ENCODE measurements at regions not wholly inside any gene's neighbourhood (a gene's known extent, or its start where the extent isn't known, plus 50 kb on each side); places are given as distances from the start of the nearest gene placed in this dataset.
"Not testable (repeated sequence)": the region's sequence is repeated elsewhere in the genome, so short reads cannot be mapped to it uniquely, and the experiment has no call there.

- no peak overlapping the region for H3K27ac ChIP-seq (ENCODE audit: low read length)
- BruUV-seq (replicated peaks) = no TSS peak
- DNase-seq (ENCODE audit: low read depth, low spot score) = no peak
- no peak overlapping the region for H3K4me3 ChIP-seq (ENCODE audit: low read depth in 2 of 2, low read length in 2 of 2)
- TF ChIP-seq SIN3A (IDR thresholded peaks at IDR 0.05; ENCODE audit: borderline replicate concordance, insufficient read depth, low read depth, low read length) (no peak), CTCF (IDR thresholded peaks at IDR 0.05) (no peak), REST (IDR thresholded peaks at IDR 0.05; ENCODE audit: insufficient read depth in 1 of 2, low read depth in 2 of 2, low read length in 1 of 2) (no peak)
- H3K36me3 ChIP-seq (ENCODE audit: control insufficient read depth, insufficient read depth, low read length) = no peaks in the 10 kb centered on the region
- ATAC-seq = no peak
- no peaks in the 10 kb centered on the region for H3K27me3 ChIP-seq (ENCODE audit: control insufficient read depth, insufficient read depth, low read length)
- no peaks in the 10 kb centered on the region for H3K4me1 ChIP-seq (ENCODE audit: control insufficient read depth, insufficient read depth, low read length)
- POLR2A ChIA-PET = no interaction called here
- CTCF ChIA-PET = no interaction called here
- in situ Hi-C loops (cut with HindIII; ENCODE audit: low pct_unique_long_range_greater_than_20kb, low sequenced_read_pairs) (no loop called here), intact Hi-C loops (cut with micrococcal nuclease; ENCODE audit: unreplicated experiment) (no loop called here)
- H3K9me3 ChIP-seq (ENCODE audit: control insufficient read depth, insufficient read depth, low read depth, low read length) = no peaks in the 10 kb centered on the region
Measured at GRCh38 chr13:23119131-23119530, 61.6 kb upstream of the SGCG start.

- H3K4me1 ChIP-seq (ENCODE audit: control insufficient read depth, insufficient read depth, low read length); H3K27ac ChIP-seq (ENCODE audit: low read length); H3K27me3 ChIP-seq (ENCODE audit: control insufficient read depth, insufficient read depth, low read length); CTCF ChIA-PET; POLR2A ChIA-PET; ATAC-seq; BruUV-seq (replicated peaks); intact Hi-C loops (cut with micrococcal nuclease; ENCODE audit: unreplicated experiment); DNase-seq (ENCODE audit: low read depth, low spot score); H3K4me3 ChIP-seq (ENCODE audit: low read depth in 2 of 2, low read length in 2 of 2); H3K9me3 ChIP-seq (ENCODE audit: control insufficient read depth, insufficient read depth, low read depth, low read length); in situ Hi-C loops (cut with HindIII; ENCODE audit: low pct_unique_long_range_greater_than_20kb, low sequenced_read_pairs); H3K36me3 ChIP-seq (ENCODE audit: control insufficient read depth, insufficient read depth, low read length): not testable (repeated sequence)
Measured at GRCh38 chr13:23127540-23127939, 53.2 kb upstream of the SGCG start.

GRCh38 chr13:23129331-23129730 lies 51.4 kb upstream of the SGCG start:
- no peak overlapping the region for H3K4me3 ChIP-seq (ENCODE audit: low read depth in 2 of 2, low read length in 2 of 2)
- H3K27ac ChIP-seq (ENCODE audit: low read length) = no peak overlapping the region
- CTCF ChIA-PET = no interaction called here
- no TSS peak for BruUV-seq (replicated peaks)
- in situ Hi-C loops (cut with HindIII; ENCODE audit: low pct_unique_long_range_greater_than_20kb, low sequenced_read_pairs) = no loop called here
- H3K9me3 ChIP-seq (ENCODE audit: control insufficient read depth, insufficient read depth, low read depth, low read length) = no peaks in the 10 kb centered on the region
- POLR2A ChIA-PET = no interaction called here
- H3K27me3 ChIP-seq (ENCODE audit: control insufficient read depth, insufficient read depth, low read length) = no peaks in the 10 kb centered on the region
- TF ChIP-seq POLR2AphosphoS5 (IDR thresholded peaks at IDR 0.05; ENCODE audit: low read depth, low read length) = no peak
- no peak for TF ChIP-seq CTCF (IDR thresholded peaks at IDR 0.05)
- TF ChIP-seq REST (IDR thresholded peaks at IDR 0.05; ENCODE audit: insufficient read depth in 1 of 2, low read depth in 2 of 2, low read length in 1 of 2) = no peak
- TF ChIP-seq SIN3A (IDR thresholded peaks at IDR 0.05; ENCODE audit: borderline replicate concordance, insufficient read depth, low read depth, low read length) = no peak
- TF ChIP-seq TCF7L2 (IDR thresholded peaks at IDR 0.05; ENCODE audit: low read depth, low read length) = no peak
- intact Hi-C loops (cut with micrococcal nuclease; ENCODE audit: unreplicated experiment) = no loop called here
- no peaks in the 10 kb centered on the region for H3K36me3 ChIP-seq (ENCODE audit: control insufficient read depth, insufficient read depth, low read length)
- DNase-seq (ENCODE audit: low read depth, low spot score) (no peak), ATAC-seq (no peak)
- no peaks in the 10 kb centered on the region for H3K4me1 ChIP-seq (ENCODE audit: control insufficient read depth, insufficient read depth, low read length)
